ENCODE measurements at regions not wholly inside any gene's neighbourhood (a gene's known extent, or its start where the extent isn't known, plus 50 kb on each side); places are given as distances from the start of the nearest gene placed in this dataset.

DNA sequence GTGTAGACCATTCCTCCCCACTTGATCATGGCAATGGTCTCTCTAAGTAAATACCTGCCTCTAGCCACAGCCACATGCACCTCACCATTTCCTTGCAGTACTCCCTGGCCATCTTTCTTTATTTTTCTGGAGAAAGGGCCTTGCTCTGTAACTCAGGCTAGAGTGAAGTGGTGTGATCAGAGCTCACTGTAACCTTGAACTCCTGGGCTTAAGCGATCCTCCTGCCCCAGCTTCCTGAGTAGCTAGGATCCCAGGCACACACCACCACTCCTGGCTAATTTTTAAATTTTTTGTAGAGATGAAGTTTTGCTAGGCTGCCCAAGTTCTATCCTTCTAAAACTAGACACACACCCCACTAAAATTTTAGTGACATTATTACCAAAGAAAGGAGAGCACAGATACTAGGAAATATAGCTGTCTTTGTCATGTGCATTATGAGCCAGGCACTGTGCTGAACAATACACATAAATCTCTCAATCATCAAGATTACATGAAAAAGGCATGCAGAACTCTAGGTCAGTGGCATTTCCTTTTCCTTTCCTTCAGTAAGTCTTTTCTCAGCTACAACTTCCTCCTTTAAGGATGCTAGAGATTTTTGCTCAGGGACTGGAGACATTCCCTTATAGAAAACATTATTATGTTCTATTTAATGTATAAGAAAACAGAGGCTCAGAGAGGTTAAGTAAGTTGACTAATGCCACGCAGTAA lies 95.0 kb upstream of the SERBP1 start:
- H3K4me1 ChIP-seq (ENCODE audit: insufficient read depth, low read length) = no peaks in the 10 kb centered on the region
- no peak overlapping the region for H3K27ac ChIP-seq (ENCODE audit: low read length)
- H3K79me2 ChIP-seq (ENCODE audit: low read length) = no peaks in the 10 kb centered on the region
- BruUV-seq (replicated peaks) = no TSS peak
- no peak overlapping the region for H3K4me3 ChIP-seq (ENCODE audit: low read length)
- no peaks in the 10 kb centered on the region for H3K9me3 ChIP-seq (ENCODE audit: low read length)
- no peak overlapping the region for H3K4me2 ChIP-seq (ENCODE audit: low read length)
- TF ChIP-seq EZH2 (IDR thresholded peaks at IDR 0.05; ENCODE audit: low read length, unreplicated experiment) = no peak
- TF ChIP-seq, protein P1, sequence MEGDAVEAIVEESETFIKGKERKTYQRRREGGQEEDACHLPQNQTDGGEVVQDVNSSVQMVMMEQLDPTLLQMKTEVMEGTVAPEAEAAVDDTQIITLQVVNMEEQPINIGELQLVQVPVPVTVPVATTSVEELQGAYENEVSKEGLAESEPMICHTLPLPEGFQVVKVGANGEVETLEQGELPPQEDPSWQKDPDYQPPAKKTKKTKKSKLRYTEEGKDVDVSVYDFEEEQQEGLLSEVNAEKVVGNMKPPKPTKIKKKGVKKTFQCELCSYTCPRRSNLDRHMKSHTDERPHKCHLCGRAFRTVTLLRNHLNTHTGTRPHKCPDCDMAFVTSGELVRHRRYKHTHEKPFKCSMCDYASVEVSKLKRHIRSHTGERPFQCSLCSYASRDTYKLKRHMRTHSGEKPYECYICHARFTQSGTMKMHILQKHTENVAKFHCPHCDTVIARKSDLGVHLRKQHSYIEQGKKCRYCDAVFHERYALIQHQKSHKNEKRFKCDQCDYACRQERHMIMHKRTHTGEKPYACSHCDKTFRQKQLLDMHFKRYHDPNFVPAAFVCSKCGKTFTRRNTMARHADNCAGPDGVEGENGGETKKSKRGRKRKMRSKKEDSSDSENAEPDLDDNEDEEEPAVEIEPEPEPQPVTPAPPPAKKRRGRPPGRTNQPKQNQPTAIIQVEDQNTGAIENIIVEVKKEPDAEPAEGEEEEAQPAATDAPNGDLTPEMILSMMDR (conservative IDR thresholded peaks at IDR 0.05; ENCODE audit: low read depth, low read length) = no peak
- TF ChIP-seq EZH2phosphoT487 (IDR thresholded peaks at IDR 0.05; ENCODE audit: borderline replicate concordance, low read length) = no peak
- no peak for ATAC-seq
- DNase-seq = no peak
- no peaks in the 10 kb centered on the region for H3K9me2 ChIP-seq (replicated peaks; ENCODE audit: low read length)
- H3K9ac ChIP-seq (ENCODE audit: low read length) = no peak overlapping the region
- H3K36me3 ChIP-seq (ENCODE audit: low read depth, low read length) = no peaks in the 10 kb centered on the region
- no peaks in the 10 kb centered on the region for H3K27me3 ChIP-seq (ENCODE audit: low read length)
- no peaks in the 10 kb centered on the region for H4K20me1 ChIP-seq (ENCODE audit: low read length)
- intact Hi-C loops (cut with micrococcal nuclease) = no loop called here
- ChIA-PET CTCF (no interaction called here), POLR2A (ENCODE audit: unreplicated experiment) (no interaction called here)
- no peaks in the 10 kb centered on the region for H3F3A ChIP-seq (ENCODE audit: low read length, unreplicated experiment)
- H2AFZ ChIP-seq (ENCODE audit: low read length) = no peak overlapping the region

DNA sequence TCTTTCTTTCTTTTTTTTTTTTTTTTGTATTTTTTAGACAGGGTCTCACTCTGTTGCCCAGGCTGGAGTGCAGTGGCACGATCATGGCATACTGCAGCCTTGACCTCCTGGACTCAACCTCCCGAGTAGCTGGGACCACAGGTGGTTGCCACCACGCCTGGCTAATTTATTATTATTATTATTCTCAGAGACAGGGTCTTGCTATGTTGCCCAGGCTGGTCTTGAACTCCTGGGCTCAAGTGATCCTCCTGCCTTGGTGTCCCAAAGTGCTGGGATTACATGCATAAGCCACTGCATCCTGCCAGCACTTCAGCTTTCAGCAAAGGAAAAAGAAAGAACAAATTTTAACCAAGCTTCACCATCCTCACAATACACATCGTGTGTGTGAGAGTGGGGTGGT lies 97.9 kb upstream of the SERBP1 start:
- BruUV-seq (replicated peaks) = no TSS peak
- H3K9me2 ChIP-seq (replicated peaks; ENCODE audit: low read length) = no peaks in the 10 kb centered on the region
- ATAC-seq (no peak), DNase-seq (no peak)
- ChIA-PET CTCF (no interaction called here), POLR2A (ENCODE audit: unreplicated experiment) (interaction anchor here (0.6 kb wide), 1 partner anchor 307 kb away, joined by 4 read pairs; no protein-coding TSS in a partner anchor)
- no peaks in the 10 kb centered on the region for H3K27me3 ChIP-seq (ENCODE audit: low read length)
- no peaks in the 10 kb centered on the region for H3K79me2 ChIP-seq (ENCODE audit: low read length)
- no peak overlapping the region for H2AFZ ChIP-seq (ENCODE audit: low read length)
- H4K20me1 ChIP-seq (ENCODE audit: low read length) = no peaks in the 10 kb centered on the region
- TF ChIP-seq EZH2phosphoT487 (IDR thresholded peaks at IDR 0.05; ENCODE audit: borderline replicate concordance, low read length) = no peak
- TF ChIP-seq, protein P1 (conservative IDR thresholded peaks at IDR 0.05; ENCODE audit: low read depth, low read length) = no peak
- TF ChIP-seq EZH2 (IDR thresholded peaks at IDR 0.05; ENCODE audit: low read length, unreplicated experiment) = no peak
- H3K9ac ChIP-seq (ENCODE audit: low read length) = no peak overlapping the region
- no peak overlapping the region for H3K4me2 ChIP-seq (ENCODE audit: low read length)
- no peak overlapping the region for H3K4me3 ChIP-seq (ENCODE audit: low read length)
- intact Hi-C loops (cut with micrococcal nuclease) = no loop called here
- H3K9me3 ChIP-seq (ENCODE audit: low read length) = no peaks in the 10 kb centered on the region
- no peak overlapping the region for H3K27ac ChIP-seq (ENCODE audit: low read length)
- H3K4me1 ChIP-seq (ENCODE audit: insufficient read depth, low read length) = no peaks in the 10 kb centered on the region
- no peaks in the 10 kb centered on the region for H3K36me3 ChIP-seq (ENCODE audit: low read depth, low read length)
- no peaks in the 10 kb centered on the region for H3F3A ChIP-seq (ENCODE audit: low read length, unreplicated experiment)

GRCh38 chr1:67530071-67530470 lies 99.9 kb upstream of the SERBP1 start:
- H3K27me3 ChIP-seq (ENCODE audit: low read length) = no peaks in the 10 kb centered on the region
- H3F3A ChIP-seq (ENCODE audit: low read length, unreplicated experiment) = no peaks in the 10 kb centered on the region
- H4K20me1 ChIP-seq (ENCODE audit: low read length) = no peaks in the 10 kb centered on the region
- DNase-seq (no peak), ATAC-seq (no peak)
- H3K36me3 ChIP-seq (ENCODE audit: low read depth, low read length) = no peaks in the 10 kb centered on the region
- H3K4me3 ChIP-seq (ENCODE audit: low read length) = no peak overlapping the region
- H3K27ac ChIP-seq (ENCODE audit: low read length) = no peak overlapping the region
- no peak overlapping the region for H3K4me2 ChIP-seq (ENCODE audit: low read length)
- POLR2A ChIA-PET (ENCODE audit: unreplicated experiment) = no interaction called here
- H3K9me2 ChIP-seq (replicated peaks; ENCODE audit: low read length) = no peaks in the 10 kb centered on the region
- H2AFZ ChIP-seq (ENCODE audit: low read length) = no peak overlapping the region
- no TSS peak for BruUV-seq (replicated peaks)
- H3K4me1 ChIP-seq (ENCODE audit: insufficient read depth, low read length) = peaks cover 8% of the 10 kb centered on the region
- TF ChIP-seq EZH2 (IDR thresholded peaks at IDR 0.05; ENCODE audit: low read length, unreplicated experiment) (no peak), EZH2phosphoT487 (IDR thresholded peaks at IDR 0.05; ENCODE audit: borderline replicate concordance, low read length) (no peak)
- TF ChIP-seq, protein P1 (conservative IDR thresholded peaks at IDR 0.05; ENCODE audit: low read depth, low read length) = no peak
- H3K79me2 ChIP-seq (ENCODE audit: low read length) = no peaks in the 10 kb centered on the region
- H3K9ac ChIP-seq (ENCODE audit: low read length) = no peak overlapping the region
- intact Hi-C loops (cut with micrococcal nuclease) = loop anchor here (5.0 kb wide), 3 partner anchors 302 to 582 kb away; partner anchors contain the start of gene GNG12
- no peaks in the 10 kb centered on the region for H3K9me3 ChIP-seq (ENCODE audit: low read length)
- CTCF ChIA-PET = no interaction called here

Measured in PC-3 (cell line).